Activated naive CD4-positive, alpha-beta T cell treated with anti-CD3 and anti-CD28 coated beads, Interleukin-2, amount 50 U/mL, for 72 hours (primary cell): ENCODE measurements at regions not wholly inside any gene's neighbourhood (a gene's known extent, or its start where the extent isn't known, plus 50 kb on each side); places are given as distances from the start of the nearest gene placed in this dataset.

ENCODE experiments used
- ATAC-seq, 2 donors: fragments of 150-1000 bp; cut with Tn5 transposase; 2 replicates each; pipeline ENCODE4 v1.10.0; 2021; ENCODE audit warnings: mild to moderate bottlenecking in 2 of 2, moderate library complexity in 2 of 2
- DNase-seq, 2 donors: peaks; one replicate each; pipeline ENCODE4 v3.0.0; 2021 to 2022; ENCODE audit warnings: low spot score in 2 of 2
- H3K27ac Mint-ChIP-seq, 2 donors: one replicate each; pipeline ENCODE4 v1.8.0; 2022; ENCODE audit warnings: mild to moderate bottlenecking in 2 of 2, mixed read lengths in 2 of 2
- H3K36me3 Mint-ChIP-seq, 2 donors: one replicate each; pipeline ENCODE4 v1.8.0; 2022; ENCODE audit warnings: mixed read lengths in 2 of 2
- H3K9me3 Mint-ChIP-seq, 2 donors: one replicate each; pipeline ENCODE4 v1.8.0; 2022; ENCODE audit warnings: mixed read lengths in 2 of 2

GRCh38 chr7:20033621-20034400 is 183.4 kb downstream of the MACC1 start:
- ATAC-seq (no peak), DNase-seq (no peak)
- peaks cover 0 to 5% of the 10 kb centered on the region in 2 donors for H3K9me3 Mint-ChIP-seq
- no peak overlapping the region for H3K27ac Mint-ChIP-seq
- no peaks in the 10 kb centered on the region for H3K36me3 Mint-ChIP-seq

GRCh38 chr7:20032741-20033140 is 184.4 kb downstream of the MACC1 start:
- Mint-ChIP-seq H3K27ac (no peak overlapping the region), H3K36me3 (no peaks in the 10 kb centered on the region), H3K9me3 (peaks cover 0 to 5% of the 10 kb centered on the region in 2 donors)
- ATAC-seq (no peak), DNase-seq (no peak)

- DNase-seq (no peak), ATAC-seq (no peak)
- Mint-ChIP-seq H3K36me3 (no peaks in the 10 kb centered on the region), H3K9me3 (peaks cover 0 to 5% of the 10 kb centered on the region in 2 donors), H3K27ac (no peak overlapping the region)
Measured at GRCh38 chr7:20030915-20031362, 186.2 kb downstream of the MACC1 start.

- DNase-seq (no peak), ATAC-seq (no peak)
- no peak overlapping the region for H3K27ac Mint-ChIP-seq
- H3K9me3 Mint-ChIP-seq = peaks cover 0 to under 1% of the 10 kb centered on the region in 2 donors
- no peaks in the 10 kb centered on the region for H3K36me3 Mint-ChIP-seq
Measured at GRCh38 chr7:20030417-20030816, 186.8 kb downstream of the MACC1 start.

GRCh38 chr7:20026762-20027161 is 190.4 kb downstream of the MACC1 start:
- DNase-seq (no peak), ATAC-seq (no peak)
- Mint-ChIP-seq H3K36me3 (no peaks in the 10 kb centered on the region), H3K27ac (no peak overlapping the region), H3K9me3 (peaks cover 7 to 9% of the 10 kb centered on the region in 2 donors)

- ATAC-seq = no peak
- Mint-ChIP-seq H3K36me3 (no peaks in the 10 kb centered on the region), H3K27ac (no peak overlapping the region), H3K9me3 (peaks cover 12 to 21% of the 10 kb centered on the region in 2 donors)
- no peak for DNase-seq
Measured at GRCh38 chr7:20021831-20022230, 195.4 kb downstream of the MACC1 start.

- no peak for DNase-seq
- H3K9me3 Mint-ChIP-seq = peaks cover 12 to 21% of the 10 kb centered on the region in 2 donors
- no peak for ATAC-seq
- no peaks in the 10 kb centered on the region for H3K36me3 Mint-ChIP-seq
- H3K27ac Mint-ChIP-seq = no peak overlapping the region
Measured at GRCh38 chr7:20021066-20021465, 196.1 kb downstream of the MACC1 start.

GRCh38 chr7:20019757-20020432 is 197.3 kb downstream of the MACC1 start:
- H3K27ac Mint-ChIP-seq = no peak overlapping the region
- H3K9me3 Mint-ChIP-seq = peaks cover 12 to 23% of the 10 kb centered on the region in 2 donors
- no peaks in the 10 kb centered on the region for H3K36me3 Mint-ChIP-seq
- no peak for DNase-seq
- ATAC-seq = no peak

GRCh38 chr7:20016669-20017068 is 200.5 kb downstream of the MACC1 start:
- H3K9me3 Mint-ChIP-seq = peaks cover 5 to 16% of the 10 kb centered on the region in 2 donors
- H3K36me3 Mint-ChIP-seq = no peaks in the 10 kb centered on the region
- no peak for DNase-seq
- no peak overlapping the region for H3K27ac Mint-ChIP-seq
- ATAC-seq = no peak

- H3K27ac Mint-ChIP-seq = no peak overlapping the region
- ATAC-seq (no peak), DNase-seq (no peak)
- H3K36me3 Mint-ChIP-seq = no peaks in the 10 kb centered on the region
- H3K9me3 Mint-ChIP-seq = peaks cover 0 to 5% of the 10 kb centered on the region in 2 donors
Measured at GRCh38 chr7:20013536-20013935, 203.6 kb downstream of the MACC1 start.

GRCh38 chr7:20012100-20012499 is 205.1 kb downstream of the MACC1 start:
- H3K9me3 Mint-ChIP-seq = peaks cover 0 to 8% of the 10 kb centered on the region in 2 donors
- no peak overlapping the region for H3K27ac Mint-ChIP-seq
- ATAC-seq (no peak), DNase-seq (no peak)
- no peaks in the 10 kb centered on the region for H3K36me3 Mint-ChIP-seq

GRCh38 chr7:20010877-20011276 is 206.3 kb downstream of the MACC1 start:
- DNase-seq (no peak), ATAC-seq (no peak)
- peaks cover 0 to 8% of the 10 kb centered on the region in 2 donors for H3K9me3 Mint-ChIP-seq
- H3K36me3 Mint-ChIP-seq = no peaks in the 10 kb centered on the region
- no peak overlapping the region for H3K27ac Mint-ChIP-seq

GRCh38 chr7:20007510-20007909 is 209.7 kb downstream of the MACC1 start:
- ATAC-seq = no peak
- no peak for DNase-seq
- no peak overlapping the region for H3K27ac Mint-ChIP-seq
- no peaks in the 10 kb centered on the region for H3K36me3 Mint-ChIP-seq
- H3K9me3 Mint-ChIP-seq = peaks cover 4 to 6% of the 10 kb centered on the region in 2 donors

- no peak overlapping the region for H3K27ac Mint-ChIP-seq
- DNase-seq (no peak), ATAC-seq (no peak)
- H3K36me3 Mint-ChIP-seq = no peaks in the 10 kb centered on the region
- H3K9me3 Mint-ChIP-seq = peaks cover 4 to 6% of the 10 kb centered on the region in 2 donors
Measured at GRCh38 chr7:20005081-20005480, 212.1 kb downstream of the MACC1 start.

- ATAC-seq (no peak), DNase-seq (no peak)
- H3K9me3 Mint-ChIP-seq = peaks cover 0 to 6% of the 10 kb centered on the region in 2 donors
- H3K27ac Mint-ChIP-seq = no peak overlapping the region
- H3K36me3 Mint-ChIP-seq = no peaks in the 10 kb centered on the region
Measured at GRCh38 chr7:19999681-20000080, 217.5 kb downstream of the MACC1 start.

GRCh38 chr7:19991936-19992335 is 218.5 kb upstream of the TMEM196 start:
- no peak overlapping the region for H3K27ac Mint-ChIP-seq
- DNase-seq = no peak
- ATAC-seq = no peak
- H3K9me3 Mint-ChIP-seq = peaks cover 4 to 8% of the 10 kb centered on the region in 2 donors
- H3K36me3 Mint-ChIP-seq = no peaks in the 10 kb centered on the region

- H3K36me3 Mint-ChIP-seq = no peaks in the 10 kb centered on the region
- no peak overlapping the region for H3K27ac Mint-ChIP-seq
- peaks cover 8 to 10% of the 10 kb centered on the region in 2 donors for H3K9me3 Mint-ChIP-seq
- DNase-seq = no peak
- no peak for ATAC-seq
Measured at GRCh38 chr7:19989906-19990305, 216.5 kb upstream of the TMEM196 start.

- H3K27ac Mint-ChIP-seq = no peak overlapping the region
- H3K36me3 Mint-ChIP-seq = no peaks in the 10 kb centered on the region
- peaks cover 8 to 10% of the 10 kb centered on the region in 2 donors for H3K9me3 Mint-ChIP-seq
- no peak for ATAC-seq
- DNase-seq = no peak
Measured at GRCh38 chr7:19988860-19989259, 215.4 kb upstream of the TMEM196 start.
